ENCODE measurements at regions not wholly inside any gene's neighbourhood (a gene's known extent, or its start where the extent isn't known, plus 50 kb on each side); places are given as distances from the start of the nearest gene placed in this dataset.

GRCh38 chr18:75928706-75929105 lies 501.2 kb upstream of the SMIM21 start:
- ChIA-PET POLR2A (interaction anchor here (0.6 kb wide), 1 partner anchor 18 kb away, joined by 3 read pairs; no protein-coding TSS in a partner anchor), CTCF (interaction anchor here (0.6 kb wide), 2 partner anchors 327 kb away, joined by 3 read pairs; no protein-coding TSS in a partner anchor)
- H3K9me3 Mint-ChIP-seq (ENCODE audit: unreplicated experiment): no peaks in the 10 kb centered on the region
- intact Hi-C loops (cut with micrococcal nuclease): no loop called here
- TF ChIP-seq CTCF (IDR thresholded peaks at IDR 0.05; ENCODE audit: unreplicated experiment): no peak
- DNase-seq (ENCODE audit: unreplicated experiment): no peak
- H3K4me1 Mint-ChIP-seq (ENCODE audit: insufficient read depth, unreplicated experiment): peaks cover 28% of the 10 kb centered on the region
- no peaks in the 10 kb centered on the region for H3K27me3 Mint-ChIP-seq (ENCODE audit: insufficient read depth, unreplicated experiment)
- no peaks in the 10 kb centered on the region for H3K36me3 Mint-ChIP-seq (ENCODE audit: insufficient read depth, unreplicated experiment)
- no peak overlapping the region for H3K27ac Mint-ChIP-seq (ENCODE audit: low read depth, unreplicated experiment)
- no peak overlapping the region for H3K4me3 Mint-ChIP-seq (ENCODE audit: unreplicated experiment)
- BruUV-seq (replicated peaks): no TSS peak

GRCh38 chr18:75927791-75928190 lies 500.3 kb upstream of the SMIM21 start:
- ChIA-PET POLR2A (interaction anchor here (0.6 kb wide), 1 partner anchor 17 kb away, joined by 3 read pairs; no protein-coding TSS in a partner anchor), CTCF (interaction anchor here (0.6 kb wide), 1 partner anchor 328 kb away, joined by 3 read pairs; no protein-coding TSS in a partner anchor)
- intact Hi-C loops (cut with micrococcal nuclease): no loop called here
- no peaks in the 10 kb centered on the region for H3K9me3 Mint-ChIP-seq (ENCODE audit: unreplicated experiment)
- peak overlapping the region; percentile 69 for H3K27ac Mint-ChIP-seq (ENCODE audit: low read depth, unreplicated experiment)
- BruUV-seq (replicated peaks): no TSS peak
- H3K4me3 Mint-ChIP-seq (ENCODE audit: unreplicated experiment): no peak overlapping the region
- H3K36me3 Mint-ChIP-seq (ENCODE audit: insufficient read depth, unreplicated experiment): no peaks in the 10 kb centered on the region
- peaks cover 38% of the 10 kb centered on the region for H3K4me1 Mint-ChIP-seq (ENCODE audit: insufficient read depth, unreplicated experiment)
- DNase-seq (ENCODE audit: unreplicated experiment): no peak
- no peaks in the 10 kb centered on the region for H3K27me3 Mint-ChIP-seq (ENCODE audit: insufficient read depth, unreplicated experiment)
- TF ChIP-seq CTCF (IDR thresholded peaks at IDR 0.05; ENCODE audit: unreplicated experiment): no peak

- CTCF ChIA-PET: no interaction called here
- TF ChIP-seq CTCF (IDR thresholded peaks at IDR 0.05; ENCODE audit: unreplicated experiment): no peak
- H3K27me3 Mint-ChIP-seq (ENCODE audit: insufficient read depth, unreplicated experiment): no peaks in the 10 kb centered on the region
- peak overlapping the region; percentile 69 for H3K27ac Mint-ChIP-seq (ENCODE audit: low read depth, unreplicated experiment)
- intact Hi-C loops (cut with micrococcal nuclease): no loop called here
- no peaks in the 10 kb centered on the region for H3K36me3 Mint-ChIP-seq (ENCODE audit: insufficient read depth, unreplicated experiment)
- no TSS peak for BruUV-seq (replicated peaks)
- H3K9me3 Mint-ChIP-seq (ENCODE audit: unreplicated experiment): no peaks in the 10 kb centered on the region
- peaks cover 43% of the 10 kb centered on the region for H3K4me1 Mint-ChIP-seq (ENCODE audit: insufficient read depth, unreplicated experiment)
- peak; percentile 83 for DNase-seq (ENCODE audit: unreplicated experiment)
- H3K4me3 Mint-ChIP-seq (ENCODE audit: unreplicated experiment): no peak overlapping the region
- POLR2A ChIA-PET: interaction anchor here (1.2 kb wide), 1 partner anchor 206 kb away, joined by 3 read pairs; no protein-coding TSS in a partner anchor
Observed at GRCh38 chr18:75926811-75927210, 499.3 kb upstream of the SMIM21 start.

- Mint-ChIP-seq H3K36me3 (ENCODE audit: insufficient read depth, unreplicated experiment) (no peaks in the 10 kb centered on the region), H3K4me3 (ENCODE audit: unreplicated experiment) (no peak overlapping the region), H3K4me1 (ENCODE audit: insufficient read depth, unreplicated experiment) (peaks cover 50% of the 10 kb centered on the region), H3K27me3 (ENCODE audit: insufficient read depth, unreplicated experiment) (no peaks in the 10 kb centered on the region), H3K27ac (ENCODE audit: low read depth, unreplicated experiment) (peak overlapping the region; percentile 18), H3K9me3 (ENCODE audit: unreplicated experiment) (no peaks in the 10 kb centered on the region)
- peak; percentile 100 for DNase-seq (ENCODE audit: unreplicated experiment)
- ChIA-PET CTCF (interaction anchor here (0.8 kb wide), 1 partner anchor 17 kb away, joined by 3 read pairs; no protein-coding TSS in a partner anchor), POLR2A (interaction anchor here (0.6 to 1.8 kb wide), 9 partner anchors 9 to 710 kb away, joined by 3 to 7 read pairs (median 3); no protein-coding TSS in a partner anchor)
- no TSS peak for BruUV-seq (replicated peaks)
- no peak for TF ChIP-seq CTCF (IDR thresholded peaks at IDR 0.05; ENCODE audit: unreplicated experiment)
- intact Hi-C loops (cut with micrococcal nuclease): no loop called here
Observed at GRCh38 chr18:75923169-75923568, 495.7 kb upstream of the SMIM21 start.

All from MCF 10A (cell line).